Esophagus squamous epithelium (tissue), 4 donors: ENCODE measurements at regions not wholly inside any gene's neighbourhood (a gene's known extent, or its start where the extent isn't known, plus 50 kb on each side); places are given as distances from the start of the nearest gene placed in this dataset.

ENCODE experiments used
- POLR2A ChIP-seq, 4 donors: fragments of 450-650 bp; IDR thresholded peaks; one replicate each; pipeline ENCODE4 v1.6.1; 2017; ENCODE audit warnings: antibody characterized with exemption in 4 of 4, mild to moderate bottlenecking in 4 of 4, moderate library complexity in 3 of 4
- TF ChIP-seq, protein P1 (sequence below), 6 experiments: fragments of 450-650 bp in 4 of 6; fragments of 200-600 bp in 2 of 6; sonication (generic) in 2 of 6; IDR thresholded peaks; one replicate each; pipeline ENCODE4 v1.5.1; 2016 to 2019; ENCODE audit warnings: antibody characterized with exemption in 6 of 6, mild to moderate bottlenecking in 4 of 6, moderate library complexity in 4 of 6

DNA sequence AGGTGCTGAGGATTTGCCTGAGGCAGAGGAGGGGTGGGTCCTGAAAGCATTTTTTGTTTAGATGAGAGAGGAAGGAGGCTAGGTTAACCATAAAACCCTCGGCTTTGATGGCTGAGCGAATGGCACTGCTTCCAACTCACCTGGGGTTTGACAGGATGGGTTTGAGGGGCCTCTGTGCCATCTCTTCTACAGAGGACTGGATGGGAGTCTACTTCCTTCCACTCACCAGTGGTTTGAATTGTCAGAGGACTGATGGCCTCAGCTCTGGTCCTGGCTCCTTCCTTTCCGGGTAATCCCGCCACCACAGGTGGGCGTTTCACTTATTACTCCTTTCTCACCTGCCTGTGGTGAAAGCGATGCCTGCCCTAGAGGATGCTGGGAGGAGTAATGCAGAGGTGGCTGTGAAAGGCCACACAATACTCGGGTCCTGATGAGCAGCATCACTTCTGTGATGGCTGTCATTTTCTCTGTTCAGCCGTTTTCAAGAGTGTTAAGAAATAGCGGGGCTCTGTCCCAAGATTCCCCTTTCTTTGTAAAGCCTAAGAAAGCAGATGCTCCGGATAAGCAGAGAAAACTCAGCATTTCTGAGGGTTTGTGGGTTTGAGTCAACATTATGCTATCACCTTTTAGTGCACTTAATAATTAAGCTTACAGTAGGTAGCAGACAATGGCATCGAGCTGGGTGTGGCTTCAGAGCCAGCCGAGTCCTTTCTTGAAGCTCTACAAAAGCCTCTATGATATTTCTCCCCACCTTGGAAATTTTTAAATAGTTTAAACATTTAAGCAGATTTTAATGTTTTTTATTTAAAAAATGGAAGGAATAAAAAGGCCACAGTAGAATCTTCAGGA is 220.7 kb downstream of the HLX start:
- TF ChIP-seq, protein P1, sequence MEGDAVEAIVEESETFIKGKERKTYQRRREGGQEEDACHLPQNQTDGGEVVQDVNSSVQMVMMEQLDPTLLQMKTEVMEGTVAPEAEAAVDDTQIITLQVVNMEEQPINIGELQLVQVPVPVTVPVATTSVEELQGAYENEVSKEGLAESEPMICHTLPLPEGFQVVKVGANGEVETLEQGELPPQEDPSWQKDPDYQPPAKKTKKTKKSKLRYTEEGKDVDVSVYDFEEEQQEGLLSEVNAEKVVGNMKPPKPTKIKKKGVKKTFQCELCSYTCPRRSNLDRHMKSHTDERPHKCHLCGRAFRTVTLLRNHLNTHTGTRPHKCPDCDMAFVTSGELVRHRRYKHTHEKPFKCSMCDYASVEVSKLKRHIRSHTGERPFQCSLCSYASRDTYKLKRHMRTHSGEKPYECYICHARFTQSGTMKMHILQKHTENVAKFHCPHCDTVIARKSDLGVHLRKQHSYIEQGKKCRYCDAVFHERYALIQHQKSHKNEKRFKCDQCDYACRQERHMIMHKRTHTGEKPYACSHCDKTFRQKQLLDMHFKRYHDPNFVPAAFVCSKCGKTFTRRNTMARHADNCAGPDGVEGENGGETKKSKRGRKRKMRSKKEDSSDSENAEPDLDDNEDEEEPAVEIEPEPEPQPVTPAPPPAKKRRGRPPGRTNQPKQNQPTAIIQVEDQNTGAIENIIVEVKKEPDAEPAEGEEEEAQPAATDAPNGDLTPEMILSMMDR (IDR thresholded peaks at IDR 0.05), result no peak
- TF ChIP-seq POLR2A (IDR thresholded peaks at IDR 0.05), result no peak
